ENCODE measurements at regions not wholly inside any gene's neighbourhood (a gene's known extent, or its start where the extent isn't known, plus 50 kb on each side); places are given as distances from the start of the nearest gene placed in this dataset.
"Not testable (repeated sequence)": the region's sequence is repeated elsewhere in the genome, so short reads cannot be mapped to it uniquely, and the experiment has no call there.

GRCh38 chr12:59113831-59114615 is 193.7 kb upstream of the LRIG3 start:
- 49 to 56% (median 54%) methylated on average over 11 to 12 of the region's 12 CpGs for WGBS, 4 donors
- peak; percentile 71 to 84 (median 76) for DNase-seq
- Histone ChIP-seq H3K27me3 (no peaks in the 10 kb centered on the region), H3K9me3 (replicated peaks in 1 of 3) (no peaks in the 10 kb centered on the region), H3K4me3 (no peak overlapping the region), H3K36me3 (replicated peaks in 1 of 2) (no peaks in the 10 kb centered on the region), H3K27ac (no peak overlapping the region), H3K4me1 (replicated peaks in 1 of 2) (no peaks in the 10 kb centered on the region)
- no peak for TF ChIP-seq POLR2A (IDR thresholded peaks at IDR 0.05)
- peak; percentile 61 to 83 (median 74) for TF ChIP-seq CTCF (IDR thresholded peaks at IDR 0.05)
- intact Hi-C loops (cut with DNase I) = loop anchor here in 1 of 2 donors (5.0 kb wide), 1 partner anchor 38 kb away; no protein-coding TSS in a partner anchor

GRCh38 chr12:59111851-59112250 is 191.5 kb upstream of the LRIG3 start:
- Histone ChIP-seq H3K36me3 (replicated peaks in 1 of 2) (no peaks in the 10 kb centered on the region), H3K4me1 (replicated peaks in 1 of 2) (no peaks in the 10 kb centered on the region), H3K4me3 (no peak overlapping the region), H3K27ac (no peak overlapping the region), H3K27me3 (no peaks in the 10 kb centered on the region), H3K9me3 (replicated peaks in 1 of 3) (no peaks in the 10 kb centered on the region)
- DNase-seq = no peak
- intact Hi-C loops (cut with DNase I) = loop anchor here in 1 of 2 donors (5.0 kb wide), 1 partner anchor 40 kb away; no protein-coding TSS in a partner anchor
- TF ChIP-seq CTCF (IDR thresholded peaks at IDR 0.05) = no peak
- TF ChIP-seq POLR2A (IDR thresholded peaks at IDR 0.05) = no peak
- 55 to 69% (median 65%) methylated on average over 3 of the region's 3 CpGs for WGBS, 4 donors

- intact Hi-C loops (cut with DNase I) = not testable (repeated sequence)
These were observed 188.2 kb upstream of the LRIG3 start for GRCh38 chr12:59108516-59108915.

GRCh38 chr12:59100585-59100984 is 180.3 kb upstream of the LRIG3 start:
- no peak for DNase-seq
- intact Hi-C loops (cut with DNase I) = no loop called here
- Histone ChIP-seq H3K4me3 (no peak overlapping the region), H3K36me3 (replicated peaks in 1 of 2) (no peaks in the 10 kb centered on the region), H3K9me3 (replicated peaks in 1 of 3) (no peaks in the 10 kb centered on the region), H3K27ac (no peak overlapping the region), H3K4me1 (replicated peaks in 1 of 2) (no peaks in the 10 kb centered on the region), H3K27me3 (no peaks in the 10 kb centered on the region)
- WGBS, 4 donors = 83 to 92% (median 87%) methylated on average over 4 of the region's 4 CpGs
- TF ChIP-seq CTCF (IDR thresholded peaks at IDR 0.05) = no peak
- TF ChIP-seq POLR2A (IDR thresholded peaks at IDR 0.05) = no peak

More at GRCh38 chr12:59108516-59108915, 188.2 kb upstream of the LRIG3 start:
- H3K27me3 ChIP-seq; H3K36me3 ChIP-seq (replicated peaks in 1 of 2); H3K9me3 ChIP-seq (replicated peaks in 1 of 3); H3K4me3 ChIP-seq; H3K27ac ChIP-seq; H3K4me1 ChIP-seq (replicated peaks in 1 of 2); DNase-seq: not testable (repeated sequence)
- WGBS, 4 donors = 79 to 91% (median 82%) methylated on average over 8 of the region's 8 CpGs

GRCh38 chr12:59097876-59098275 is 177.6 kb upstream of the LRIG3 start:
- H3K4me3 ChIP-seq = no peak overlapping the region
- WGBS, 4 donors = 71 to 78% (median 76%) methylated on average over 1 of the region's 1 CpG
- no peaks in the 10 kb centered on the region for H3K36me3 ChIP-seq (replicated peaks in 1 of 2)
- H3K27ac ChIP-seq = no peak overlapping the region
- H3K9me3 ChIP-seq (replicated peaks in 1 of 3) = no peaks in the 10 kb centered on the region
- TF ChIP-seq CTCF (IDR thresholded peaks at IDR 0.05) = no peak
- TF ChIP-seq POLR2A (IDR thresholded peaks at IDR 0.05) = no peak
- intact Hi-C loops (cut with DNase I) = no loop called here
- H3K4me1 ChIP-seq (replicated peaks in 1 of 2) = no peaks in the 10 kb centered on the region
- H3K27me3 ChIP-seq = no peaks in the 10 kb centered on the region
- DNase-seq = no peak
